ENCODE measurements at regions not wholly inside any gene's neighbourhood (a gene's known extent, or its start where the extent isn't known, plus 50 kb on each side); places are given as distances from the start of the nearest gene placed in this dataset.

GRCh38 chr22:27153386-27153785, 496.0 kb downstream of the MIAT start:
- DNase-seq = no peak

- no peak for DNase-seq
These were observed 497.3 kb downstream of the MIAT start for GRCh38 chr22:27154717-27155116.

- no peak for DNase-seq
These were observed 499.6 kb downstream of the MIAT start for GRCh38 chr22:27156821-27157489.

- DNase-seq = no peak
These were observed 500.4 kb downstream of the MIAT start for GRCh38 chr22:27157666-27158370.

GRCh38 chr22:27159016-27159415, 501.6 kb downstream of the MIAT start:
- no peak for DNase-seq

GRCh38 chr22:27159716-27160295, 502.4 kb downstream of the MIAT start:
- no peak for DNase-seq

- no peak for DNase-seq
These were observed 506.1 kb downstream of the MIAT start for GRCh38 chr22:27163162-27164137.

GRCh38 chr22:27164781-27165503, 507.6 kb downstream of the MIAT start:
- DNase-seq = no peak

GRCh38 chr22:27168681-27169080, 511.3 kb downstream of the MIAT start:
- no peak for DNase-seq

- DNase-seq = no peak
These were observed 513.1 kb downstream of the MIAT start for GRCh38 chr22:27170491-27170890.

GRCh38 chr22:27171212-27171611, 513.8 kb downstream of the MIAT start:
- DNase-seq = no peak

GRCh38 chr22:27173530-27173929, 516.1 kb downstream of the MIAT start:
- no peak for DNase-seq

GRCh38 chr22:27175021-27175838, 517.8 kb downstream of the MIAT start:
- DNase-seq = no peak

- no peak for DNase-seq
These were observed 518.6 kb downstream of the MIAT start for GRCh38 chr22:27175974-27176373.

- DNase-seq = no peak
These were observed 521.8 kb downstream of the MIAT start for GRCh38 chr22:27179161-27179560.

GRCh38 chr22:27181537-27181936, 524.1 kb downstream of the MIAT start:
- no peak for DNase-seq

- DNase-seq = no peak
These were observed 526.1 kb downstream of the MIAT start for GRCh38 chr22:27183474-27183873.

- no peak for DNase-seq
These were observed 527.8 kb downstream of the MIAT start for GRCh38 chr22:27185099-27185709.

- DNase-seq = no peak
These were observed 528.4 kb downstream of the MIAT start for GRCh38 chr22:27185760-27186302.

- no peak for DNase-seq
These were observed 529.3 kb downstream of the MIAT start for GRCh38 chr22:27186643-27187042.
